Esophagus squamous epithelium (tissue), 5 donors: ENCODE measurements at regions not wholly inside any gene's neighbourhood (a gene's known extent, or its start where the extent isn't known, plus 50 kb on each side); places are given as distances from the start of the nearest gene placed in this dataset.

Experiments
- DNase-seq: peaks from one replicate; lab custom pipeline; 2025; lab: John Stamatoyannopoulos, UW
- H3K27ac ChIP-seq, 4 donors: fragments of 200-600 bp; sonication (generic); one replicate each; pipeline ENCODE4 v1.5.1; 2016 to 2019; ENCODE audit warnings: mild to moderate bottlenecking in 1 of 4
- H3K27me3 ChIP-seq, 4 donors: fragments of 200-600 bp; sonication (generic); 1 replicate in 3 of 4; 2 replicates in 1 of 4; pipeline versions ENCODE4 v1.5.1 to v1.6.0; 2017 to 2021; ENCODE audit warnings: antibody characterized with exemption in 1 of 4
- H3K36me3 ChIP-seq, 3 donors: fragments of 200-600 bp; sonication (generic); one replicate each; pipeline ENCODE4 v1.5.1; 2016 to 2019
- H3K4me1 ChIP-seq, 3 donors: fragments of 200-600 bp; sonication (generic); one replicate each; pipeline ENCODE4 v1.5.1; 2017 to 2019
- H3K4me3 ChIP-seq, 4 donors: fragments of 200-600 bp; sonication (generic); 1 replicate in 3 of 4; 2 replicates in 1 of 4; pipeline ENCODE4 v1.5.1; 2016 to 2019; ENCODE audit warnings: mild to moderate bottlenecking in 2 of 4, moderate library complexity in 1 of 4
- H3K9me3 ChIP-seq, 3 donors: fragments of 200-600 bp; sonication (generic); one replicate each; pipeline ENCODE4 v1.5.1; 2016 to 2019
- CTCF ChIP-seq, 6 experiments: fragments of 450-650 bp in 4 of 6; fragments of 200-600 bp in 2 of 6; sonication (generic) in 2 of 6; IDR thresholded peaks; one replicate each; pipeline ENCODE4 v1.5.1; 2016 to 2019; ENCODE audit warnings: antibody characterized with exemption in 6 of 6, mild to moderate bottlenecking in 4 of 6, moderate library complexity in 4 of 6
- POLR2A ChIP-seq, 4 donors: fragments of 450-650 bp; IDR thresholded peaks; one replicate each; pipeline ENCODE4 v1.6.1; 2017; ENCODE audit warnings: antibody characterized with exemption in 4 of 4, mild to moderate bottlenecking in 4 of 4, moderate library complexity in 3 of 4
- WGBS, 2 donors: methylation state at CpG; one replicate each; pipeline ENCODE4 v1.1.5; 2018; 5-methylcytosine and 5-hydroxymethylcytosine counted together
- intact Hi-C: fragments of 100-400 bp; cut with DNase I; formaldehyde crosslinking; loops from one replicate; pipeline ENCODE4 v1.15.0; 2022
- donor health status: DM: yes; HTN: yes; CAD: no.

DNA sequence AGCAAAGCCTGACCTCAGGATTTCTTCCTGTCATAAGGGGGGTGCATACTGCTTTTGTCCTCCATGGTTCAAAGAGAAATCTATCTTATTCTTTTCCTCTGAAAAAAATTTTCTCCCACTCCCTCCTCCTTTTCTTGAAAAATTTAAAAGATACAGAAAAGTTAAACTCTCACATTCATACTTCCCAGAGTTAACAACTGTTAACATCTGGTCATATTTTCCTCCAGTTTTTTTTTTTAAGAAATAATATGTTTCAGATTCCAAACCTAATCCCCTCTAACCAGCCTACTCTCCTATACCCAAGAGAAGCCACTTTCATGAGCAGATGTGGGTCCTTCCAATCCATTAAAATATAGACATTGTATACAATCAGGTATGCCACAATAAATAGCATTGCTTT, 378.9 kb upstream of the HNRNPA3 start:
- H3K36me3 ChIP-seq: no peaks in the 10 kb centered on the region
- no peak overlapping the region for H3K4me3 ChIP-seq
- TF ChIP-seq POLR2A (IDR thresholded peaks at IDR 0.05) (no peak), CTCF (IDR thresholded peaks at IDR 0.05) (no peak)
- intact Hi-C loops: no loop called here
- H3K27ac ChIP-seq: no peak overlapping the region
- no peaks in the 10 kb centered on the region for H3K4me1 ChIP-seq
- peaks cover 0 to 6% (median 0%) of the 10 kb centered on the region in 4 donors for H3K27me3 ChIP-seq
- no peaks in the 10 kb centered on the region for H3K9me3 ChIP-seq
- DNase-seq: no peak

GRCh38 chr2:176834226-176834625, 378.4 kb upstream of the HNRNPA3 start:
- no peaks in the 10 kb centered on the region for H3K4me1 ChIP-seq
- no peaks in the 10 kb centered on the region for H3K9me3 ChIP-seq
- WGBS, 2 donors: 76 to 77% methylated on average over 3 of the region's 3 CpGs
- no peak overlapping the region for H3K4me3 ChIP-seq
- intact Hi-C loops: no loop called here
- no peak for DNase-seq
- peaks cover 0 to 6% (median 0%) of the 10 kb centered on the region in 4 donors for H3K27me3 ChIP-seq
- no peaks in the 10 kb centered on the region for H3K36me3 ChIP-seq
- no peak overlapping the region for H3K27ac ChIP-seq
- TF ChIP-seq POLR2A (IDR thresholded peaks at IDR 0.05): no peak
- no peak for TF ChIP-seq CTCF (IDR thresholded peaks at IDR 0.05)

DNA sequence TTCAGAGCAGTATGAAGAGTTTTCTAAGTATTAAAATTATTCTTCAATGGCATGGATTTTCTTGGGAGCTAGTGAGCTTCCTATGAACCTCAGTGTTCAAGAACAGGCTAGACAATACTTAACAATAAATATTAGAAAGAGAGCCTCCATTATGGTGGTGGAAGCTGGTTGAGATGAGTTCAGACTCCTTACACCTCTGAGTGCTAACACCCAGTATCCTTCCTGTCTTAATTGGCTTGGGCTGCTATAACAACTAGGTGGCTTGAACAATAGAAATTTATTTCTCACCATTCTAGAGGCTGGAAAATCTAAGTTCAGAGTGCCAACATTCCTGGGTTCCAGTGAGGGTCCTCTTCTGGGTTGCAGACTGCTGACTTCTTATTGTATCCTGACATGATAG, 369.4 kb upstream of the HNRNPA3 start:
- no peaks in the 10 kb centered on the region for H3K9me3 ChIP-seq
- no peaks in the 10 kb centered on the region for H3K36me3 ChIP-seq
- H3K4me3 ChIP-seq: no peak overlapping the region
- intact Hi-C loops: no loop called here
- DNase-seq: no peak
- TF ChIP-seq CTCF (IDR thresholded peaks at IDR 0.05): no peak
- no peak for TF ChIP-seq POLR2A (IDR thresholded peaks at IDR 0.05)
- no peak overlapping the region for H3K27ac ChIP-seq
- H3K4me1 ChIP-seq: no peaks in the 10 kb centered on the region
- H3K27me3 ChIP-seq: no peaks in the 10 kb centered on the region

DNA sequence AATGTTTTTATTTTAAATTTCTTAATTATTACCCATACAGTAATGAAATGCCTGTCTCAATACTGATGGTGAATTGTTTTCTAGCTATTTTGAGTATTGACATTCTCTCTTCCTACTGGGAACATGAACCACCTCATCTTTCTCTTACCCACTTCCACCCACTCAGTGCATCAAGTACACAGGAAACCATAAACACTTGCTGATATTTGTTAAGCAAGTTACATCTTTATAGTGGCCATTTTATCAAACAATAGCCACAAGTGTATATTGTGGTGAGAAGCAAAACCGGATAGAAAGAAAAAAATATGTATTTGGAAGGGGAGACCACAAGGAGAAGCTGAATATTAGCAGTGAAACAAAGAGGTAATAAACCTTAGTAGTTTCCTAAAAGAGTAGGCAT, 368.1 kb upstream of the HNRNPA3 start:
- no peak for DNase-seq
- Histone ChIP-seq H3K27ac (no peak overlapping the region), H3K27me3 (no peaks in the 10 kb centered on the region), H3K36me3 (no peaks in the 10 kb centered on the region), H3K4me3 (no peak overlapping the region), H3K9me3 (no peaks in the 10 kb centered on the region), H3K4me1 (no peaks in the 10 kb centered on the region)
- WGBS, 2 donors: 50 to 57% methylated on average over 1 of the region's 1 CpG
- intact Hi-C loops: no loop called here
- TF ChIP-seq CTCF (IDR thresholded peaks at IDR 0.05) (no peak), POLR2A (IDR thresholded peaks at IDR 0.05) (no peak)

DNA sequence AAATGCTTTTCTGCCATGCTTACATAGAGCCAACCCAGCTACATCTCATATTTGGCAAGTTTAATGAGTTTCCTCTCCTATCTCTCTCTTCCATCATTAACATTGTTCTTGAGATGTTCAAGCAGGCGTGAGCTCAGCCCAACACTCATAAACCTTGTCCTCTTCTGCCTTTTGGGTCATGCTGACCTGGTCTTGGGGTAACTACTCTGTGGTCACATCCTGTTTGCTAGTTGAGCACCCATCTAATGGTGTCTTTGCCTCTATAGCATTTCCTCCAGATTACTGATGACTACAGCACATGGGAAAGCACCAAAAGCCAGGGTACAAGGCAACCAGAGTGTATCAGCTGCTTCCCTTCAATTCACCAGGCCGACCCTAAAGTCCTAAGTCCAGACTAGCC, 366.9 kb upstream of the HNRNPA3 start:
- Histone ChIP-seq H3K36me3 (no peaks in the 10 kb centered on the region), H3K27me3 (no peaks in the 10 kb centered on the region), H3K9me3 (no peaks in the 10 kb centered on the region), H3K4me1 (no peaks in the 10 kb centered on the region), H3K4me3 (no peak overlapping the region), H3K27ac (no peak overlapping the region)
- WGBS, 2 donors: 49 to 54% methylated on average over 2 of the region's 2 CpGs
- TF ChIP-seq POLR2A (IDR thresholded peaks at IDR 0.05) (no peak), CTCF (IDR thresholded peaks at IDR 0.05) (no peak)
- no peak for DNase-seq
- intact Hi-C loops: no loop called here
